Neuronal stem cell (in vitro differentiated cells): ENCODE measurements at regions not wholly inside any gene's neighbourhood (a gene's known extent, or its start where the extent isn't known, plus 50 kb on each side); places are given as distances from the start of the nearest gene placed in this dataset.

ENCODE experiments used
- DNase-seq: peaks from one replicate; pipeline ENCODE4 v3.0.0-alpha.2; 2013; ENCODE audit warnings: low spot score
- H2AFZ ChIP-seq: one replicate; pipeline ENCODE4 v1.6.1; 2013; ENCODE audit warnings: mild to moderate bottlenecking, low read length, inconsistent platforms
- H2AK5ac ChIP-seq: 2 replicates; pipeline ENCODE4 v1.6.1; 2013; ENCODE audit warnings: low read depth, mild to moderate bottlenecking, inconsistent platforms, low read length, moderate library complexity, mixed read lengths
- H2BK120ac ChIP-seq: 2 replicates; pipeline ENCODE4 v1.6.1; 2013; ENCODE audit warnings: low read depth, mild to moderate bottlenecking, inconsistent platforms, low read length, moderate library complexity, mixed read lengths
- H2BK12ac ChIP-seq: one replicate; pipeline ENCODE4 v1.6.1; 2013; ENCODE audit warnings: low read length, inconsistent platforms
- H2BK15ac ChIP-seq: 2 replicates; pipeline ENCODE4 v1.6.1; 2013; ENCODE audit warnings: mild to moderate bottlenecking, low read length, inconsistent platforms, mixed read lengths
- H2BK5ac ChIP-seq: one replicate; pipeline ENCODE4 v1.6.1; 2013; ENCODE audit warnings: inconsistent platforms, mild to moderate bottlenecking, low read length, moderate library complexity
- H3K14ac ChIP-seq: one replicate; pipeline ENCODE4 v1.6.1; 2013; ENCODE audit warnings: low read length, inconsistent platforms
- H3K18ac ChIP-seq: 2 replicates; pipeline ENCODE4 v1.6.1; 2013; ENCODE audit warnings: low read length, inconsistent platforms
- H3K23ac ChIP-seq: 2 replicates; pipeline ENCODE4 v1.6.1; 2013; ENCODE audit warnings: low read depth, mild to moderate bottlenecking, mixed read lengths, low read length, inconsistent platforms; ENCODE audit not compliant: poor library complexity
- H3K27ac ChIP-seq: replicated peaks from 3 replicates; pipeline ENCODE4 v1.5.1; 2013; ENCODE audit warnings: low read length, inconsistent platforms
- H3K27me3 ChIP-seq, 3 experiments: 2 replicates each; pipeline ENCODE4 v1.6.1; 2013; ENCODE audit warnings: low read length in 3 of 3, mild to moderate bottlenecking in 2 of 3, inconsistent platforms in 1 of 3, low read depth in 1 of 3, mixed read lengths in 1 of 3, moderate library complexity in 1 of 3; ENCODE audit not compliant: control insufficient read depth in 3 of 3, insufficient read depth in 3 of 3
- H3K36me3 ChIP-seq, 2 donors: replicated peaks in 1 of 2; 2 replicates each; pipeline ENCODE4 v1.6.1; 2013; ENCODE audit warnings: low read length in 2 of 2; ENCODE audit not compliant: control insufficient read depth in 2 of 2, insufficient read depth in 2 of 2
- H3K4ac ChIP-seq: 2 replicates; pipeline ENCODE4 v1.6.1; 2013; ENCODE audit warnings: inconsistent platforms, mild to moderate bottlenecking, low read length, moderate library complexity
- H3K4me1 ChIP-seq, 2 donors: 1 replicate in 1 of 2; 2 replicates in 1 of 2; pipeline ENCODE4 v1.6.1; 2013; ENCODE audit warnings: low read length in 2 of 2, low read depth in 1 of 2; ENCODE audit not compliant: control insufficient read depth in 2 of 2, insufficient read depth in 1 of 2
- H3K4me2 ChIP-seq: one replicate; pipeline ENCODE4 v1.6.1; 2013; ENCODE audit warnings: mild to moderate bottlenecking, low read length, inconsistent platforms; ENCODE audit not compliant: insufficient read depth, poor library complexity, severe bottlenecking
- H3K4me3 ChIP-seq, 2 donors: 2 replicates each; pipeline ENCODE4 v1.5.1; 2013; ENCODE audit warnings: low read length in 2 of 2, mild to moderate bottlenecking in 2 of 2, inconsistent platforms in 1 of 2, moderate library complexity in 1 of 2
- H3K79me1 ChIP-seq: one replicate; pipeline ENCODE4 v1.6.1; 2013; ENCODE audit warnings: low read depth, mild to moderate bottlenecking, inconsistent platforms, low read length, moderate library complexity
- H3K9ac ChIP-seq: one replicate; pipeline ENCODE4 v1.6.1; 2013; ENCODE audit warnings: mild to moderate bottlenecking, low read depth, low read length, inconsistent platforms; ENCODE audit not compliant: poor library complexity
- H3K9me3 ChIP-seq, 2 donors: replicated peaks in 1 of 2; 2 replicates each; pipeline versions ENCODE3 to v1.6.1; 2013; ENCODE audit warnings: low read length in 2 of 2, mild to moderate bottlenecking in 2 of 2, inconsistent platforms in 1 of 2, low read depth in 1 of 2, mixed read lengths in 1 of 2, moderate library complexity in 1 of 2; ENCODE audit not compliant: control insufficient read depth in 2 of 2, insufficient read depth in 1 of 2
- H4K8ac ChIP-seq: one replicate; pipeline ENCODE4 v1.6.1; 2013; ENCODE audit warnings: low read depth, mild to moderate bottlenecking, inconsistent platforms, low read length, moderate library complexity
- H4K91ac ChIP-seq: one replicate; pipeline ENCODE4 v1.6.1; 2013; ENCODE audit warnings: low read length, low read depth, mild to moderate bottlenecking, inconsistent platforms; ENCODE audit not compliant: poor library complexity
- WGBS, 2 donors: extraction: QIAGEN DNeasy Blood & Tissue Kit; methylation state at CpG; one replicate each; pipeline ENCODE4 v1.1.7; 2013; ENCODE audit warnings: missing lambda C conversion rate in 2 of 2, mixed read lengths in 1 of 2; ENCODE audit not compliant: insufficient read length in 2 of 2, insufficient replicate concordance in 1 of 2; ENCODE audit errors: extremely low coverage in 2 of 2; 5-methylcytosine and 5-hydroxymethylcytosine counted together

GRCh38 chr6:56753811-56754210 is 111.1 kb upstream of the DST start:
- H4K91ac ChIP-seq: no peak overlapping the region
- no peaks in the 10 kb centered on the region for H3K9me3 ChIP-seq
- no CpG with 5 or more reads among the region's 1 CpG for WGBS, 2 donors
- no peak overlapping the region for H3K9ac ChIP-seq
- H3K14ac ChIP-seq: no peak overlapping the region
- no peak overlapping the region for H3K4ac ChIP-seq
- H3K36me3 ChIP-seq: no peaks in the 10 kb centered on the region
- no peak overlapping the region for H3K4me2 ChIP-seq
- H3K79me1 ChIP-seq: peaks cover 4% of the 10 kb centered on the region
- no peak overlapping the region for H2AK5ac ChIP-seq
- no peak overlapping the region for H4K8ac ChIP-seq
- H3K27ac ChIP-seq: no peak overlapping the region
- no peak overlapping the region for H3K18ac ChIP-seq
- H2BK12ac ChIP-seq: no peak overlapping the region
- no peak overlapping the region for H3K4me3 ChIP-seq
- H3K4me1 ChIP-seq: peaks cover 18% of the 10 kb centered on the region in 2 donors
- H2BK120ac ChIP-seq: no peak overlapping the region
- DNase-seq: no peak
- H3K27me3 ChIP-seq: no peaks in the 10 kb centered on the region
- no peak overlapping the region for H2AFZ ChIP-seq
- no peak overlapping the region for H2BK15ac ChIP-seq
- no peak overlapping the region for H2BK5ac ChIP-seq
- no peak overlapping the region for H3K23ac ChIP-seq

- Histone ChIP-seq H3K27ac (peak overlapping the region; percentile 61), H4K8ac (no peak overlapping the region), H3K23ac (no peak overlapping the region), H3K14ac (no peak overlapping the region), H2AK5ac (no peak overlapping the region), H2BK5ac (no peak overlapping the region), H4K91ac (no peak overlapping the region), H3K27me3 (no peaks in the 10 kb centered on the region), H2BK15ac (no peak overlapping the region), H3K79me1 (no peaks in the 10 kb centered on the region), H2BK120ac (no peak overlapping the region), H2BK12ac (no peak overlapping the region), H3K9ac (no peak overlapping the region), H3K4me1 (peaks cover 8 to 12% of the 10 kb centered on the region in 2 donors), H3K4me3 (no peak overlapping the region), H3K4me2 (no peak overlapping the region), H3K4ac (no peak overlapping the region), H2AFZ (no peak overlapping the region), H3K9me3 (no peaks in the 10 kb centered on the region), H3K18ac (no peak overlapping the region), H3K36me3 (no peaks in the 10 kb centered on the region)
- DNase-seq: no peak
- WGBS, 2 donors: no CpG with 5 or more reads among the region's 4 CpGs
These were observed 109.8 kb upstream of the DST start for GRCh38 chr6:56752534-56752933.

- Histone ChIP-seq H3K4ac (no peak overlapping the region), H3K18ac (no peak overlapping the region), H2BK5ac (no peak overlapping the region), H2BK12ac (no peak overlapping the region), H3K4me1 (peaks cover 8 to 14% of the 10 kb centered on the region in 2 donors), H2AFZ (no peak overlapping the region), H4K91ac (no peak overlapping the region), H3K36me3 (no peaks in the 10 kb centered on the region), H3K9me3 (no peaks in the 10 kb centered on the region), H2BK120ac (no peak overlapping the region), H3K14ac (no peak overlapping the region), H3K9ac (no peak overlapping the region), H3K23ac (no peak overlapping the region), H4K8ac (no peak overlapping the region), H3K27me3 (no peaks in the 10 kb centered on the region), H3K4me3 (no peak overlapping the region), H3K27ac (peak overlapping the region; percentile 34), H2AK5ac (no peak overlapping the region), H2BK15ac (no peak overlapping the region), H3K79me1 (no peaks in the 10 kb centered on the region), H3K4me2 (no peak overlapping the region)
- no peak for DNase-seq
These were observed 109.3 kb upstream of the DST start for GRCh38 chr6:56752009-56752408.

- Histone ChIP-seq H4K91ac (no peak overlapping the region), H3K18ac (no peak overlapping the region), H3K23ac (no peak overlapping the region), H2BK5ac (no peak overlapping the region), H2BK120ac (no peak overlapping the region), H3K4me2 (no peak overlapping the region), H3K27me3 (no peaks in the 10 kb centered on the region), H3K27ac (no peak overlapping the region), H3K4me3 (no peak overlapping the region), H2AFZ (no peak overlapping the region), H2BK15ac (no peak overlapping the region), H4K8ac (no peak overlapping the region), H3K79me1 (no peaks in the 10 kb centered on the region), H2AK5ac (no peak overlapping the region), H3K4me1 (peaks cover 6 to 16% of the 10 kb centered on the region in 2 donors), H2BK12ac (no peak overlapping the region), H3K4ac (no peak overlapping the region), H3K9me3 (no peaks in the 10 kb centered on the region), H3K9ac (no peak overlapping the region), H3K14ac (no peak overlapping the region), H3K36me3 (no peaks in the 10 kb centered on the region)
- DNase-seq: no peak
- no CpG with 5 or more reads among the region's 1 CpG for WGBS, 2 donors
These were observed 108.9 kb upstream of the DST start for GRCh38 chr6:56751604-56752003.
